K562 (cell line): ENCODE measurements at regions not wholly inside any gene's neighbourhood (a gene's known extent, or its start where the extent isn't known, plus 50 kb on each side); places are given as distances from the start of the nearest gene placed in this dataset.
A peak's percentile ranks its signal among the peaks of the same experiment; 100 is the strongest.

Experiments used
- ATAC-seq: fragments of 200-7000 bp; cut with Tn5 transposase; 3 replicates; pipeline ENCODE4 v1.9.1; 2020; ENCODE audit warnings: moderate library complexity
- BruUV-seq: library from RNA; stranded (reverse); fragments of 400-500 nt; replicated peaks from 2 replicates; lab custom pipeline; 2021; lab: Mats Ljungman, UMichigan
- CTCF ChIA-PET: fragments of 300-600 bp; formaldehyde crosslinking; extraction: SDS; loops from one replicate; lab custom pipeline; 2021; ENCODE audit warnings: low intra/inter-chr PET ratio; lab: Yijun Ruan, JAX
- POLR2A ChIA-PET: fragments of 300-600, 350-650 bp; sonication (Branson Sonifier 250); formaldehyde crosslinking; extraction: SDS; loops from one replicate; lab custom pipeline; 2021; ENCODE audit warnings: antibody characterized with exemption, inconsistent platforms; lab: Yijun Ruan, JAX
- DNase-seq, 4 experiments: peaks; one replicate each; pipeline versions ENCODE4 v3.0.0 to v3.0.0-alpha.2; 2011 to 2018; ENCODE audit warnings: low spot score in 3 of 4, mixed read lengths in 3 of 4; ENCODE audit errors: extremely low read depth in 1 of 4
- FAIRE-seq: peaks from 2 replicates; lab custom pipeline; 2011; peaks lifted over from hg19 to GRCh38; lab: Jason Lieb, UNC
- H2AFZ ChIP-seq: 2 replicates; pipeline ENCODE4 v1.6.0; 2011; ENCODE audit warnings: low read depth, low read length, control low read depth, inconsistent platforms
- H3K27ac ChIP-seq: fragments of 200-600 bp; 3 replicates; pipeline ENCODE4 v1.8.0; 2011; ENCODE audit warnings: low read depth, mild to moderate bottlenecking, control low read depth, inconsistent platforms, low read length, moderate library complexity, mixed read lengths; ENCODE audit errors: extremely low read depth
- H3K27me3 ChIP-seq, 2 experiments: fragments of 300-600 bp in 1 of 2; 2 replicates in 1 of 2; 3 replicates in 1 of 2; pipeline versions ENCODE4 v1.6.0 to v1.8.0; 2011; ENCODE audit warnings: inconsistent platforms in 2 of 2, low read length in 2 of 2, mild to moderate bottlenecking in 1 of 2, mixed read lengths in 1 of 2, moderate library complexity in 1 of 2; ENCODE audit not compliant: control insufficient read depth in 2 of 2, insufficient read depth in 2 of 2
- H3K36me3 ChIP-seq: fragments of 300-600 bp; 3 replicates; pipeline ENCODE4 v1.8.0; 2011; ENCODE audit warnings: mild to moderate bottlenecking, low read length, inconsistent platforms; ENCODE audit not compliant: control insufficient read depth, insufficient read depth
- H3K4me1 ChIP-seq, 2 experiments: fragments of 200-600 bp in 1 of 2; replicated peaks in 1 of 2; 2 replicates in 1 of 2; 3 replicates in 1 of 2; pipeline versions ENCODE4 v1.5.1 to v1.8.0; 2011; ENCODE audit warnings: inconsistent platforms in 2 of 2, low read length in 2 of 2, mild to moderate bottlenecking in 1 of 2, mixed read lengths in 1 of 2, moderate library complexity in 1 of 2; ENCODE audit not compliant: control insufficient read depth in 2 of 2, insufficient read depth in 2 of 2
- H3K4me2 ChIP-seq: 2 replicates; pipeline ENCODE4 v1.6.1; 2011; ENCODE audit warnings: low read length, control low read depth, inconsistent platforms, mixed read lengths; ENCODE audit not compliant: insufficient read depth
- H3K4me3 ChIP-seq: fragments of 200-600 bp; sonication (generic), shearing (Covaris generic); 2 replicates; pipeline ENCODE4 v1.5.1; 2016; ENCODE audit warnings: control low read depth, inconsistent platforms
- H3K79me2 ChIP-seq: fragments of 200-600 bp; 3 replicates; pipeline ENCODE4 v1.8.0; 2011; ENCODE audit warnings: low read length, inconsistent platforms; ENCODE audit not compliant: control insufficient read depth, insufficient read depth
- H3K9ac ChIP-seq, 2 experiments: 2 replicates each; pipeline versions ENCODE4 v1.6.0 to v1.6.1; 2011; ENCODE audit warnings: low read depth in 2 of 2, low read length in 2 of 2, control low read depth in 1 of 2, inconsistent platforms in 1 of 2, mild to moderate bottlenecking in 1 of 2, mixed read lengths in 1 of 2; ENCODE audit not compliant: insufficient read depth in 1 of 2
- H3K9me1 ChIP-seq: one replicate; pipeline ENCODE4 v1.6.0; 2011; ENCODE audit warnings: inconsistent platforms, mild to moderate bottlenecking, low read length, moderate library complexity; ENCODE audit not compliant: control insufficient read depth, insufficient read depth
- H3K9me3 ChIP-seq: replicated peaks from 2 replicates; pipeline ENCODE4 v1.5.1; 2011; ENCODE audit warnings: low read depth, low read length, inconsistent platforms; ENCODE audit not compliant: control insufficient read depth, insufficient read depth
- H4K20me1 ChIP-seq: replicated peaks from 2 replicates; pipeline ENCODE4 v1.6.1; 2011; ENCODE audit warnings: low read length, inconsistent platforms, mixed read lengths; ENCODE audit not compliant: control insufficient read depth, insufficient read depth
- GATA2 ChIP-seq: sonication (generic); formaldehyde crosslinking; IDR thresholded peaks from 2 replicates; pipeline ENCODE4 v1.4.0; 2020; ENCODE audit warnings: mild to moderate bottlenecking, missing genetic modification reagents
- MCM2 ChIP-seq: fragments of 450-650 bp; IDR thresholded peaks from 2 replicates; pipeline ENCODE4 v1.6.1; 2017; ENCODE audit warnings: low read depth, mild to moderate bottlenecking
- NFXL1 ChIP-seq: fragments of 450-650 bp; formaldehyde crosslinking; IDR thresholded peaks from 2 replicates; pipeline ENCODE4 v1.4.0; 2021; ENCODE audit warnings: mild to moderate bottlenecking
- PRPF4 ChIP-seq: fragments of 200-400 bp; formaldehyde crosslinking; IDR thresholded peaks from one replicate; pipeline ENCODE4 v1.6.1; 2017; ENCODE audit warnings: low read length, low read depth, mild to moderate bottlenecking; ENCODE audit not compliant: insufficient read depth, poor library complexity, severe bottlenecking
- RBM25 ChIP-seq: fragments of 200-400 bp; formaldehyde crosslinking; IDR thresholded peaks from 2 replicates; pipeline ENCODE4 v1.6.1; 2018; ENCODE audit warnings: low read length, low read depth, moderate library complexity; ENCODE audit not compliant: severe bottlenecking
- SAP30 ChIP-seq: fragments of 200-600 bp; sonication (generic); IDR thresholded peaks from 2 replicates; pipeline ENCODE4 v1.6.1; 2012; ENCODE audit warnings: borderline replicate concordance, low read depth, mild to moderate bottlenecking, moderate library complexity, low read length, control low read depth, inconsistent platforms; ENCODE audit not compliant: insufficient read depth, poor library complexity, severe bottlenecking
- SIX5 ChIP-seq, 2 experiments: IDR thresholded peaks; 2 replicates each; pipeline ENCODE4 v1.6.1; 2011; ENCODE audit warnings: low read length in 2 of 2, borderline replicate concordance in 1 of 2, low read depth in 1 of 2, mild to moderate bottlenecking in 1 of 2, moderate library complexity in 1 of 2; ENCODE audit not compliant: insufficient read depth in 1 of 2
- SMAD2 ChIP-seq: fragments of 150-350 bp; IDR thresholded peaks from 2 replicates; pipeline ENCODE4 v1.6.1; 2014; ENCODE audit warnings: low read depth, mild to moderate bottlenecking, low read length
- SRSF1 ChIP-seq: fragments of 200-400 bp; formaldehyde crosslinking; IDR thresholded peaks from 2 replicates; pipeline ENCODE4 v1.6.1; 2017; ENCODE audit warnings: mild to moderate bottlenecking, low read depth, low read length, moderate library complexity
- ZNF175 ChIP-seq: fragments of 200-800 bp; sonication (Bioruptor generic); IDR thresholded peaks from 2 replicates; pipeline ENCODE4 v1.6.1; 2016; ENCODE audit warnings: low read depth, mild to moderate bottlenecking, missing genetic modification characterization, missing compliant biosample characterization
- ZNF212 ChIP-seq: fragments of 450-650 bp; formaldehyde crosslinking; IDR thresholded peaks from 2 replicates; pipeline ENCODE4 v1.4.0; 2020; ENCODE audit warnings: mild to moderate bottlenecking
- ZNF311 ChIP-seq: fragments of 250-450 bp; sonication (Bioruptor Pico); IDR thresholded peaks from 2 replicates; pipeline ENCODE4 v1.4.0; 2020; ENCODE audit warnings: mild to moderate bottlenecking, moderate library complexity
- WGBS: fragments of 100-300 bp; shearing (Covaris generic); methylation state at CpG from one replicate; pipeline ENCODE4 v1.1.6; 2016; ENCODE audit warnings: low coverage, mixed read lengths; ENCODE audit not compliant: insufficient coverage; ENCODE audit errors: missing lambda C conversion rate; 5-methylcytosine and 5-hydroxymethylcytosine counted together
- in situ Hi-C: fragments of 300-500 bp; cut with MboI; formaldehyde crosslinking; loops from 4 replicates; pipeline ENCODE4 v1.15.0; 2018; ENCODE audit warnings: inconsistent platforms, mixed read lengths
- intact Hi-C: fragments of 100-400 bp; cut with micrococcal nuclease; formaldehyde crosslinking; loops from 2 replicates; pipeline ENCODE4 v1.14.2; 2022

DNA sequence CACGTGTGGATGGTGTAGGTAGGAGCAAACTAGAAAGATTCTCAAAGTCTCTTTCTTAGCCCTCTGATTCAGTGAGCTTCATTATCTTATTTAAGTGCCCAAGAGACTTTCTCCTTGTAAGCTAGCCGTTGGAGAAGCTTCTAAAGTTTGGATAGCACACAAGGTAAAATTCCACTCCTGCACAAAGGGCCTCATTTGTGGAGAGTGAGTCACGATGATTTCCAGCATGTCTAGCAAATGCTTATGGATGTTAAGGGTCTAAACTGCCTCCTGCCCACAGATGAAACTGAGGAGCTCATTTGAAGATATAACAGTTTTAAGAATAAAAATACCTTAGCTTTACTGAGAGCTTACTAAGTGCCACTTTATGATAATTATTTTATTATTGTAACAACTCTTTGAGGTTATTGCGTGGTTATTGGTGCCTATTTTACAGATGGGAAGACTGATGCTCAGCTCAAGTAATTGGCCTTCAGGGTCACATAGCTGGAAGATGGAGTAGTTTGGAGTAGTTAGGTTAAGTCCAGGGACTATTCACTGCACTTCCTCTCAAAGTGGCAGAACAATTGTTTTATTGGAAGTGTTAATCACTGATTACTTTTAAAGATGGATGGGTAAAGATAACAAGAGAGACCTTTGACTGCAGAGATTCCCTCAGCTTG, 78.7 kb upstream of the HIF1A start:
- Histone ChIP-seq H4K20me1 (no peaks in the 10 kb centered on the region), H3K9me3 (no peaks in the 10 kb centered on the region), H3K79me2 (no peaks in the 10 kb centered on the region), H3K27me3 (peaks cover 2 to 8% of the 10 kb centered on the region in 2 experiments), H3K36me3 (no peaks in the 10 kb centered on the region), H2AFZ (no peak overlapping the region), H3K4me1 (no peaks in the 10 kb centered on the region), H3K4me2 (no peak overlapping the region), H3K9me1 (no peaks in the 10 kb centered on the region), H3K9ac (no peak overlapping the region), H3K27ac (no peak overlapping the region), H3K4me3 (no peak overlapping the region)
- CTCF ChIA-PET: no interaction called here
- no peak for ATAC-seq
- no peak for DNase-seq
- in situ Hi-C loops (no loop called here), intact Hi-C loops (no loop called here)
- WGBS: 15% methylated on average over 4 of the region's 4 CpGs
- no peak for TF ChIP-seq SRSF1
- TF ChIP-seq ZNF311 (CRISPR knock-in tag): no peak
- peak; percentile 48 for TF ChIP-seq RBM25
- no TSS peak for BruUV-seq
- FAIRE-seq: no peak
- POLR2A ChIA-PET: interaction anchor here (0.7 kb wide), 1 partner anchor 136 kb away, joined by 4 read pairs; no protein-coding TSS in a partner anchor

DNA sequence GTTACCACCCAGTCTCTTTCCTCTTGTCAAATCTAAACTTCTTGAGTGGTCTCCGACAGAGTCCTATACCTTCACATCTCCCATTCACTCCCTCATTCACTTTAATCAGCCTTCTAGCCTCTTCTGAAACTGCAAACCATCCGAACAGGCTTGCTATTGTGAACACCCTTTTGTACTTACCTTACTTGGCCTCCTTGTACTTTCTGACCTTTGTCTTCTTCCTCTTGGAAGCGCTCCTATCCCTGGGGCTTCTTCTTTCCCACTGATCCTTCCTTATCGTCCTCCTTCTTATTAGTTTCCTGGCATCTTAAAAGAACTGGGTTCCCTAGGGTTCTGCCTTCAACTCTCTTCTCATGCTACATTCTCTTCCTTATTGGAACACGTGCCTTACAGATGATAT, 76.9 kb upstream of the HIF1A start:
- BruUV-seq: no TSS peak
- peaks cover 2 to 8% of the 10 kb centered on the region in 2 experiments; a peak in 4 of 5 replicates for H3K27me3 ChIP-seq
- no peaks in the 10 kb centered on the region for H3K9me3 ChIP-seq
- H4K20me1 ChIP-seq: no peaks in the 10 kb centered on the region
- no peak overlapping the region for H2AFZ ChIP-seq
- DNase-seq (no peak), FAIRE-seq (no peak), ATAC-seq (no peak)
- no peak overlapping the region for H3K4me3 ChIP-seq
- H3K9me1 ChIP-seq: no peaks in the 10 kb centered on the region
- no peak overlapping the region for H3K4me2 ChIP-seq
- CTCF ChIA-PET: no interaction called here
- intact Hi-C loops (no loop called here), in situ Hi-C loops (no loop called here)
- no peaks in the 10 kb centered on the region for H3K4me1 ChIP-seq
- POLR2A ChIA-PET: no interaction called here
- TF ChIP-seq NFXL1 (CRISPR knock-in tag): no peak
- TF ChIP-seq PRPF4: no peak
- TF ChIP-seq SAP30: no peak
- no peak for TF ChIP-seq SMAD2
- TF ChIP-seq SIX5 (IDR thresholded peaks at IDR 0.05; ENCODE audit: borderline replicate concordance in 1 of 2, insufficient read depth in 1 of 2, low read depth in 1 of 2, low read length in 2 of 2): no peak
- no peak for TF ChIP-seq GATA2 (CRISPR knock-in tag)
- no peak for TF ChIP-seq ZNF212 (CRISPR knock-in tag)
- TF ChIP-seq MCM2: no peak
- no peak for TF ChIP-seq ZNF175
- H3K9ac ChIP-seq: no peak overlapping the region
- no peaks in the 10 kb centered on the region for H3K79me2 ChIP-seq
- H3K27ac ChIP-seq: no peak overlapping the region
- no peaks in the 10 kb centered on the region for H3K36me3 ChIP-seq
- 8% methylated on average over 5 of the region's 5 CpGs for WGBS
